Tibial nerve (tissue), 4 donors: ENCODE measurements at regions not wholly inside any gene's neighbourhood (a gene's known extent, or its start where the extent isn't known, plus 50 kb on each side); places are given as distances from the start of the nearest gene placed in this dataset.

Source experiments
- EP300 ChIP-seq, 2 donors: sonication (generic); formaldehyde crosslinking; IDR thresholded peaks; one replicate each; pipeline ENCODE4 v1.6.1; 2017; ENCODE audit warnings: antibody characterized with exemption in 2 of 2, mild to moderate bottlenecking in 1 of 2
- TF ChIP-seq, protein P1 (sequence below), 5 experiments: fragments of 200-600 bp in 3 of 5; fragments of 450-650 bp in 2 of 5; sonication (generic) in 3 of 5; IDR thresholded peaks; one replicate each; pipeline ENCODE4 v1.5.1; 2016 to 2019; ENCODE audit warnings: antibody characterized with exemption in 5 of 5, mild to moderate bottlenecking in 3 of 5, moderate library complexity in 2 of 5

DNA sequence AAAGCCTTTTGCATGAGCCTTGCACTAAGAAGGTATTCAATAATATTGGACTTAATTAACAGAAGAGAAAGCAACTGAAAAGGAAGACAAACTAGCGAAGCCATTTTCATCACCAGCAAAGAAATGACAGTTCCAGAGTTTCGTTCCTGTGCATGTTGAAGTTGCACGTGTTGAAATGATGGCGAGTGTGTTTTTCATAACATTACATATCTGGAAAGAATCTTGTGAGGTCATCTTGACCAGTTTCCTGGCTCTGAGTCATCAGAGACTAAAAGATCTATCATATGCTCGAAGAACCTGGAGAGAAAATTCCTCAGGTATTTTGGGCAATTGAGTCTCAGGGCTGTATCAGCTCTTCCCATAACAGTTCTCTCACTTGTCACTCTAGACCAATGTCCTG is 106.2 kb upstream of the MAML3 start:
- TF ChIP-seq, protein P1, sequence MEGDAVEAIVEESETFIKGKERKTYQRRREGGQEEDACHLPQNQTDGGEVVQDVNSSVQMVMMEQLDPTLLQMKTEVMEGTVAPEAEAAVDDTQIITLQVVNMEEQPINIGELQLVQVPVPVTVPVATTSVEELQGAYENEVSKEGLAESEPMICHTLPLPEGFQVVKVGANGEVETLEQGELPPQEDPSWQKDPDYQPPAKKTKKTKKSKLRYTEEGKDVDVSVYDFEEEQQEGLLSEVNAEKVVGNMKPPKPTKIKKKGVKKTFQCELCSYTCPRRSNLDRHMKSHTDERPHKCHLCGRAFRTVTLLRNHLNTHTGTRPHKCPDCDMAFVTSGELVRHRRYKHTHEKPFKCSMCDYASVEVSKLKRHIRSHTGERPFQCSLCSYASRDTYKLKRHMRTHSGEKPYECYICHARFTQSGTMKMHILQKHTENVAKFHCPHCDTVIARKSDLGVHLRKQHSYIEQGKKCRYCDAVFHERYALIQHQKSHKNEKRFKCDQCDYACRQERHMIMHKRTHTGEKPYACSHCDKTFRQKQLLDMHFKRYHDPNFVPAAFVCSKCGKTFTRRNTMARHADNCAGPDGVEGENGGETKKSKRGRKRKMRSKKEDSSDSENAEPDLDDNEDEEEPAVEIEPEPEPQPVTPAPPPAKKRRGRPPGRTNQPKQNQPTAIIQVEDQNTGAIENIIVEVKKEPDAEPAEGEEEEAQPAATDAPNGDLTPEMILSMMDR (IDR thresholded peaks at IDR 0.05) = no peak
- TF ChIP-seq EP300 (IDR thresholded peaks at IDR 0.05) = no peak
